ENCODE measurements at regions not wholly inside any gene's neighbourhood (a gene's known extent, or its start where the extent isn't known, plus 50 kb on each side); places are given as distances from the start of the nearest gene placed in this dataset.

DNA sequence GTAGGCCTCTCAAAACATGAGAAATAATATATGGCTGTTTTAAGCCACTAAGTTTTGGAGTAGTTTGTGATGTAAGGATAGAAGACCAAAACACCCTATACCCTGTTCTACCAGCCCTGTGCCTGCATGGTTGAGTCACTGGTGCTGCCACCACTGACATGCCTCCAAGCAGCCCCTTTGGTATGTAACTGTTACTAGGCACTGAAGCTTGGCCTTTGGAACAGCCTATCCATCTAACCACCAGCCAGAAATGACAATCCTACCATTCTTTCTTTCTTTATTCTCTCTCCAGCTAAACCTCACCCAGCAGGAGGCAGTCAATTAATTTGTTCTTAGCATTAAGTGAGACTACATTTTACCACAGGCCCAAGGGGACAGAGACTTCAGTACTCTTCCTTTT is 240.3 kb downstream of the MSRB3 start (continued):
- TF ChIP-seq, protein P1, sequence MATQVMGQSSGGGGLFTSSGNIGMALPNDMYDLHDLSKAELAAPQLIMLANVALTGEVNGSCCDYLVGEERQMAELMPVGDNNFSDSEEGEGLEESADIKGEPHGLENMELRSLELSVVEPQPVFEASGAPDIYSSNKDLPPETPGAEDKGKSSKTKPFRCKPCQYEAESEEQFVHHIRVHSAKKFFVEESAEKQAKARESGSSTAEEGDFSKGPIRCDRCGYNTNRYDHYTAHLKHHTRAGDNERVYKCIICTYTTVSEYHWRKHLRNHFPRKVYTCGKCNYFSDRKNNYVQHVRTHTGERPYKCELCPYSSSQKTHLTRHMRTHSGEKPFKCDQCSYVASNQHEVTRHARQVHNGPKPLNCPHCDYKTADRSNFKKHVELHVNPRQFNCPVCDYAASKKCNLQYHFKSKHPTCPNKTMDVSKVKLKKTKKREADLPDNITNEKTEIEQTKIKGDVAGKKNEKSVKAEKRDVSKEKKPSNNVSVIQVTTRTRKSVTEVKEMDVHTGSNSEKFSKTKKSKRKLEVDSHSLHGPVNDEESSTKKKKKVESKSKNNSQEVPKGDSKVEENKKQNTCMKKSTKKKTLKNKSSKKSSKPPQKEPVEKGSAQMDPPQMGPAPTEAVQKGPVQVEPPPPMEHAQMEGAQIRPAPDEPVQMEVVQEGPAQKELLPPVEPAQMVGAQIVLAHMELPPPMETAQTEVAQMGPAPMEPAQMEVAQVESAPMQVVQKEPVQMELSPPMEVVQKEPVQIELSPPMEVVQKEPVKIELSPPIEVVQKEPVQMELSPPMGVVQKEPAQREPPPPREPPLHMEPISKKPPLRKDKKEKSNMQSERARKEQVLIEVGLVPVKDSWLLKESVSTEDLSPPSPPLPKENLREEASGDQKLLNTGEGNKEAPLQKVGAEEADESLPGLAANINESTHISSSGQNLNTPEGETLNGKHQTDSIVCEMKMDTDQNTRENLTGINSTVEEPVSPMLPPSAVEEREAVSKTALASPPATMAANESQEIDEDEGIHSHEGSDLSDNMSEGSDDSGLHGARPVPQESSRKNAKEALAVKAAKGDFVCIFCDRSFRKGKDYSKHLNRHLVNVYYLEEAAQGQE (IDR thresholded peaks at IDR 0.05; ENCODE audit: low read depth): no peak
- TF ChIP-seq EZH2 (IDR thresholded peaks at IDR 0.05) (no peak), SRF (IDR thresholded peaks at IDR 0.05; ENCODE audit: low read depth) (no peak), RAD21 (IDR thresholded peaks at IDR 0.05; ENCODE audit: low read depth) (peak; percentile 28; the same call in 1 of the 2 replicates), CBX3 (IDR thresholded peaks at IDR 0.05; ENCODE audit: low read depth) (peak; percentile 42; the same call in 1 of the 2 replicates), YY1 (IDR thresholded peaks at IDR 0.05; ENCODE audit: extremely low read depth, insufficient replicate concordance, low read depth, low read length) (no peak), EZH2phosphoT487 (IDR thresholded peaks at IDR 0.05; ENCODE audit: borderline replicate concordance) (no peak)
- TF ChIP-seq, protein P2, sequence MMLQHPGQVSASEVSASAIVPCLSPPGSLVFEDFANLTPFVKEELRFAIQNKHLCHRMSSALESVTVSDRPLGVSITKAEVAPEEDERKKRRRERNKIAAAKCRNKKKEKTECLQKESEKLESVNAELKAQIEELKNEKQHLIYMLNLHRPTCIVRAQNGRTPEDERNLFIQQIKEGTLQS (IDR thresholded peaks at IDR 0.05): no peak

DNA sequence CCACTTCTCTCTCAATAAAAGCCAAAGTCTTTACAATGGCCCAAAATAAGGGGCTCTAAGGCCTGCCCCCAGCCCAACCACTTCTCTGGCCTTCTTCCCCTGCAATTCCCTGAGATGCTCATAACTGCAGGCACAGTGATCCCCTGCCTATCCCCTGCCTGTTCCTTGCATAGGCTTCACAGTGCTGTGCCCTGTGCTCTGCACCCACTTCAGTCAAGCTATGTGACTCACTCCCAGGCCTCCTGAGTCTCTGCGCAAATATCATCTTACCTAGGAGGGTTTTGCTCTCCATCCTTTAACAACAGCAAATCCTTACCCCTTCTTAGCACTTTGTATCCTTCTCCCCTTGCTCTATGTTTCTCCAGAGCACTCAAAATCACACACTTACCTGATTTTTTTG is 242.2 kb downstream of the MSRB3 start:
- ChIA-PET CTCF (no interaction called here), RAD21 (ENCODE audit: low non-redundant PET in 1 of 2, low total read pairs in 2 of 2, uncharacterized antibody in 2 of 2, unreplicated experiment in 2 of 2) (interaction anchor here in 1 of 2 experiments (0.8 kb wide), 2 partner anchors 10 to 13 kb away, joined by 3 read pairs; no protein-coding TSS in a partner anchor), POLR2A (interaction anchor here (1.2 to 1.6 kb wide), 3 partner anchors 9 to 21 kb away, joined by 4 to 6 read pairs (median 4); no protein-coding TSS in a partner anchor)
- TF ChIP-seq SP1 (IDR thresholded peaks at IDR 0.05; ENCODE audit: low read depth) (no peak; the same call in 1 of the 2 replicates), EZH2phosphoT487 (IDR thresholded peaks at IDR 0.05; ENCODE audit: borderline replicate concordance) (no peak), CBX3 (IDR thresholded peaks at IDR 0.05; ENCODE audit: low read depth) (peak; percentile 46; the same call in 1 of the 2 replicates)
- H3K27me3 ChIP-seq (ENCODE audit: insufficient read depth, low read length): no peaks in the 10 kb centered on the region
- DNase-seq (ENCODE audit: low read depth, low spot score) (no peak), ATAC-seq (peak; percentile 65)
- H3K36me3 ChIP-seq (ENCODE audit: control insufficient read depth in 1 of 2, insufficient read depth in 2 of 2, low read length in 2 of 2): peaks cover 0 to 11% of the 10 kb centered on the region in 2 experiments; a peak in 1 of 4 replicates
- H3K4me2 ChIP-seq (ENCODE audit: low read length): peak overlapping the region; percentile 46
- H4K20me1 ChIP-seq (ENCODE audit: insufficient read depth): no peaks in the 10 kb centered on the region
- H3K27ac ChIP-seq (ENCODE audit: low read depth, low read length): peak overlapping the region; percentile 86
- no peaks in the 10 kb centered on the region for H3K79me2 ChIP-seq (ENCODE audit: insufficient read depth, low read length)
- H3K9me2 ChIP-seq (ENCODE audit: insufficient read depth): no peaks in the 10 kb centered on the region
- no peak overlapping the region for H2AFZ ChIP-seq (ENCODE audit: low read depth, low read length, poor library complexity, severe bottlenecking)
- no TSS peak for BruUV-seq (replicated peaks)
- H3K4me1 ChIP-seq (ENCODE audit: control insufficient read depth in 1 of 2, insufficient read depth in 2 of 2, low read length in 2 of 2): peaks cover 67 to 89% of the 10 kb centered on the region in 2 experiments
- intact Hi-C loops (cut with micrococcal nuclease): no loop called here
- H3K9me3 ChIP-seq (ENCODE audit: control insufficient read depth in 1 of 2, insufficient read depth in 1 of 2, low read depth in 1 of 2, low read length in 2 of 2): peaks cover 0 to 5% of the 10 kb centered on the region in 2 experiments; a peak in 1 of 4 replicates
- H3K9ac ChIP-seq (ENCODE audit: low read length): peak overlapping the region; percentile 42
- H3K4me3 ChIP-seq (replicated peaks in 1 of 2; ENCODE audit: low read depth in 1 of 2, low read length in 2 of 2): no peak overlapping the region

Measured in HCT116 (cell line).